Activated CD4-positive, alpha-beta T cell treated with anti-CD3 and anti-CD28 coated beads, Interleukin-2, amount 50 U/mL, for 24 hours (primary cell): ENCODE measurements at regions not wholly inside any gene's neighbourhood (a gene's known extent, or its start where the extent isn't known, plus 50 kb on each side); places are given as distances from the start of the nearest gene placed in this dataset.
"Not testable (repeated sequence)": the region's sequence is repeated elsewhere in the genome, so short reads cannot be mapped to it uniquely, and the experiment has no call there.

Source experiments
- DNase-seq, 2 donors: peaks; one replicate each; pipeline ENCODE4 v3.0.0-alpha.2; 2020; ENCODE audit warnings: low read depth in 1 of 2, low spot score in 1 of 2

DNA sequence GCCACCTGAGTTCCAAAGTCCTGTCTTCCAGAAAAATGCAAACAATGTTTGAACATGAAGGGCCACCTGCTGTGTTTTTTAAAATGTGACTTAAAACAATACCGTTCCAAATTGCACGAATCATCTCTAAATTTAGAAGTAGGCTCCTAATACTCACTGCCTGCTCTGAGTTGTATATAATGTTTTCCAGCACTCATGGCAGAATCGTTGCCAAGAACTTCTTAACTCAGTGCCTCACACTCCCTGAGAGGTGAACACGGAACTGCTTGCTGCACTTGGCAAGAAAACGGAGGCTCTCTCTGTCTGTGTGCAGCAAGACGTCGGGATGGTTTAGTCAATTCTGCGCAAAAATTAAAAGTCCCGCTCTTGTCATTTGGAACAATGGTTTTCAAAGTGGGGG, 757.3 kb upstream of the AUTS2 start:
- DNase-seq = no peak

- not testable (repeated sequence) for DNase-seq
Measured at GRCh38 chr7:68843985-68844384, 754.3 kb upstream of the AUTS2 start.

DNA sequence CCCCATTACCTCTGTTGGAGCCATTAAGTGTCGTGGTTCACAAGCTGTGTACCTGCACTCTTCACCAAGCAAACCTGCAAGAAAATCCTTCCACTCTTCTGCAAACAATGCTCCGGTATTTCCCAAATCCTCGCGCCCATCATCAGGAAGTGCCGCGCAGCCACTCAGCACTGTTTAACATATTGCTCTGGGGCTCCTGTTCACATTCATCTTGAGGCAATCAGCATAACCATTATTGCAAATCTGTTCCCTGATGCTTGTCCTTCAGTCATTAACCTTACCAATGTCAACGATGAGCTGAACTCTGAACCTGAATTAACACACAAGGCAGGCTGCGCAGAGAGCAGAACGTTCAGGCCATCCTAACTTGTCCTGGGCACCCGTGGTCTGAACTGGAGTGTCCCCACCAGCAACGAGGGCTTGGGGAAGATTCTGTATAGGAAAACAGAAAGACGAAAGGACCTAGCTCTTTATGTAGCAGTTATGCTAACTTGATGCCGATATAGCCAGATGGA, 751.4 kb upstream of the AUTS2 start:
- DNase-seq = no peak

- no peak for DNase-seq
Measured at GRCh38 chr7:68853254-68853653, 745.0 kb upstream of the AUTS2 start.

DNA sequence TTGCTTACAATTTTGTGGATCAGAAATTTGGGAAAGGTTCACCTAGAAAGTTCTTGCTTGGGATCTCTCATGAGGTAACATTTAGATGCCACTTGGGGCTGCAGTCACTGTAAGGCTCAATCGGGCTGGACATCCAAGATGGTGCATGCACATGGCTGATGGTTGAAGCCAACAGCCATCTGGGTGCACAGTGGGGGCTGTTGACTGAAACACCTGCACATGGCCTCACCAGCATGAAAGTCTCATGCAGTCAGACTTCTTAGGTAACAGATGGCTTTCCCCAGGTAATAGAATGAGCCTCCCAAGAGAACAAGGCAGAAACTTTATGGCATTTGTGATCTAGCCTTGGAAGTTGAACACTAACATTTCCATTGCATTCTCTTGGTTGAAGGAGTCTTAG, 740.7 kb upstream of the AUTS2 start:
- no peak for DNase-seq

DNA sequence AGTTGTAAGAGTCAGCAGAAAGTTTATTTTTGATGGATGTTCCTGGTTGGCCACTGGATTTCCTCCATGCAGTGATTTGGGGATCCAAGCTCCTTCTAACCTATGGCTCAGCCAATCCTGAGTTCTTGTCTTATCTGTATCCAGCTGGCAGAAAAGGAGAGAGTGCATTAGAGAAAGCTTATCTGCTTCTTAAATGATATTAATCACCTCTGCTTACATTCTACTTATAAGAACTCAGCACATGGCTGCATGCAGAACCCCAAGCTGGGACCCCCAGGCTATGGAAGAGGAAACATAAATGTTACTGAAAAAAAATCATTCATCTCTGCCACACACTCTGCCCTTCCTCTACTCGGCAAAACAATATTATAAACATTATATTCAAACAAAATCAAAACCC, 739.8 kb upstream of the AUTS2 start:
- DNase-seq = no peak

GRCh38 chr7:68861171-68861570, 737.1 kb upstream of the AUTS2 start:
- no peak for DNase-seq

- no peak for DNase-seq
Measured at GRCh38 chr7:68862261-68862660, 736.0 kb upstream of the AUTS2 start.

- no peak for DNase-seq
Measured at GRCh38 chr7:68862736-68863135, 735.5 kb upstream of the AUTS2 start.

- no peak for DNase-seq
Measured at GRCh38 chr7:68865351-68866199, 732.7 kb upstream of the AUTS2 start.

GRCh38 chr7:68866200-68866570, 732.1 kb upstream of the AUTS2 start:
- DNase-seq = no peak

DNA sequence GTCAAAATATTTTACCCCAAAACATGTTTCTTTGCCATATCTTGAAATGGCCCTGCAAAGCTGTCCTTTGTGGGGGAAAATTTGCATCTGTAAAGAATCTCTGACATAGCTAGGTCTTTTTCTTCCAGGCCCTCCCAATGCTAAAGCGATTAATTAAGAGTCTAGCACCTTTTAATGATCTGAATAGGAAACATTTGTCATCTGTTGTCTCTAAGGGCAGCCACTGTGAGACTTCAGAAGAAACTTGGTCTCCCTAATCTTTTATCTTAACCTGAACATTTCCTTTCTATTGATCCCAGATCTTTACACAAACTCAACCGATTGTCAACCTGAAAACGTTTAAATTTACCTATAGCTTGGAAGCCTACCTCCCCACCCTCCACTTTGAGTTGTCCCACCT, 731.6 kb upstream of the AUTS2 start:
- not testable (repeated sequence) for DNase-seq

DNA sequence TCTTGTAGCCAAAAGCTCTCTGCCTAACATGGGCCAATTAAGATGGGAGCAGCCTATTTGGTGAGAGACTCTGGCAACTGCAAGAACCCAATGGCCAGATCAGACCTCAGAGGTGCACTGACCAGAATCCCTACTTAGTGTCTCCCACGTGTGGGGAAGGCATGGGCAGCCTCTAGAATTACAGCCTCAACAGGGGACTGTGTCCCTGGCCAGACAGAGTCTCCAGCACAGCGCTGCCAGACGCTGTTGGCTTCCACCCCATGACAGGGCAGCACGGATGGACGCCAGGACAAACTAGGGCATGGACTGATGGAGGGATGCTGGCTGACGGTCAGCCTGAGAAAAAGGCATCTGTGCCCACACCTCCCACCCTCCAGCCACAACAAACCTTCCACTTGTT, 729.3 kb upstream of the AUTS2 start:
- DNase-seq = no peak

- DNase-seq = no peak
Measured at GRCh38 chr7:68873616-68874015, 724.7 kb upstream of the AUTS2 start.

- DNase-seq = no peak
Measured at GRCh38 chr7:68875857-68876256, 722.4 kb upstream of the AUTS2 start.

GRCh38 chr7:68887116-68887515, 711.2 kb upstream of the AUTS2 start:
- not testable (repeated sequence) for DNase-seq

DNA sequence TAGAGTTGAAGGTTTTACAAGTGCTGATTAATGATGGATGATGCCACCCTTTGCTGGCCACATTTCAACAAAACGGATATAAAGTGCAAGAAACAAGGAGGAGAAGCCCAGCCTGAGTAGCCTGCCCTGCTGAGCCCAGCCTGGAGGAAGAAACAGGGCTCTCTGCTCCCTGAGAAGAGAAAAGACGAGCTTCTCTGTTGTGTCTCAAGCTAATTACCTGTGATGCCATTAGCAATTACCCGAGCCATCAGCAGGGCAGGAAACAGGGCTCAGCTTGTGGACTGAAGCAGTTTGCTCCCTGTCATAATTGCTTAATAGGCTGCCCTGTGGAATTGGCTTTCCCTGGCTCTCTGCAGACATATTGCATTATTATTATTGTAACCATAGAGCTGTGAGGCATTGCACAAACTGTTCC, 709.3 kb upstream of the AUTS2 start:
- DNase-seq = no peak

GRCh38 chr7:68892236-68892635, 706.0 kb upstream of the AUTS2 start:
- no peak for DNase-seq

DNA sequence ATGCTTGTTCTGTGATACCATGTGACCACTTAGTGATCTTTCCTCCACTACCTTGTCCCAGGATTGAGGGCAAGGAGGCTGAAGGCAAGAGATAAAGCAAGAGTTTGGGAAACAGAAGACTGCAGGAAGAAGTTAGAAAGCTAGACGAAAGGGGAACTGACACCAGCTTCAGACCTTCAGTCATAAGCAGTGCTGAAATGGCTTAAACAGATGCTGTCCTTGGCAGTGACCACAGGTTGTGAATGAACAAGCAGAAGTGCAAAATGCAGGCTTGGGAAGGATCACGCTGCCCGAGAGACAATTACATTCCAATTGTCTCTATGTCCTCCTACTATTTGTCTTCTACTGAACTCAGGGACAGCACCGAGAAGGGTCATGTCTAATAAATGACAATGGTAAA, 704.9 kb upstream of the AUTS2 start:
- DNase-seq = no peak

GRCh38 chr7:68899156-68899555, 699.1 kb upstream of the AUTS2 start:
- not testable (repeated sequence) for DNase-seq

GRCh38 chr7:68900096-68900495, 698.2 kb upstream of the AUTS2 start:
- DNase-seq = no peak

- no peak for DNase-seq
Measured at GRCh38 chr7:68904630-68905029, 693.6 kb upstream of the AUTS2 start.

DNA sequence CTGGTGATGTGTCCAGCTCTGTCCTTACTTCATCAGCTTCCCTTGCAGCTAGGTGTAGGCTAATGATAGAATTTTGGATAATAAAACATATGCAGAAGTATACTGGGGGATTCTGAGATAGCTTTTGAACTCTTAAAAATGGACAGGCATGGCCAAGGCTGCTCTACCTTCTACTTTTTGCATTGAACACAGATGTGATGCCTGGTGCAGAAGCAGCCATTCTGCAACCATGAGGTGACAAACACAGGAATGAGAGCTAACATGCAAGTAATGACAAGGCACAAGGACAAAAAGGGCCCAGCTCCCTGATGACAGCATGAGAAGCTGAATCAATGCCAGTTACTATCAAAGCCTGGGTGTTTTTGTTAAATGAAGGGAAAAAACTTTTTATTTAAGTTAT, 686.5 kb upstream of the AUTS2 start:
- no peak for DNase-seq
